ENCODE measurements at regions not wholly inside any gene's neighbourhood (a gene's known extent, or its start where the extent isn't known, plus 50 kb on each side); places are given as distances from the start of the nearest gene placed in this dataset.

- H3K36me3 Mint-ChIP-seq (ENCODE audit: low read depth), result no peaks in the 10 kb centered on the region
- POLR2A ChIA-PET, result no interaction called here
- no peak overlapping the region for H3K4me3 Mint-ChIP-seq
- H3K27me3 Mint-ChIP-seq, result peaks cover 2% of the 10 kb centered on the region
- DNase-seq, result no peak
- no peaks in the 10 kb centered on the region for H3K4me1 Mint-ChIP-seq
- CTCF ChIA-PET, result no interaction called here
- H3K9me3 Mint-ChIP-seq, result no peaks in the 10 kb centered on the region
- H3K27ac Mint-ChIP-seq, result no peak overlapping the region
Observed at GRCh38 chr6:168154263-168154917, 75.4 kb upstream of the FRMD1 start.

DNA sequence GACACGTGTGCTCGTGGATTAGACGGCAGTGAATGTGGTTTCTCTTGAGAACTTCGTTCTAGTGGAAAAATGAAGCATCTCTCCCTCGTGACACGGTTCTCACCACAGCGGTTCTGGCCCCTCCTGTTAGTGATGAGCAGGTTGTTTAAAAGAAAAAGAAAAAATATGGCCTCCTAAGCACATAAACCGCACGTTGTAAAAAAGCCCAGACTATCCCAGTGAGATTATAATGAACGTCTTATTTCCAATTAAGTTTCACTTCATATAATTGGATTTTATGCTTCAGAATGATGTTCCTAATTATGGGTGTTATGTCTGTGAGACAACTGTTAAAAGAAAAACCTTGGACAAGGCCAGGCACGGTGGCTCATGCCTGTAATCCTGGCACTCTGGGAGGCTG, 74.5 kb upstream of the FRMD1 start:
- no peak overlapping the region for H3K4me3 Mint-ChIP-seq
- CTCF ChIA-PET, result no interaction called here

GRCh38 chr6:168152980-168153379, 74.0 kb upstream of the FRMD1 start:
- H3K9me3 Mint-ChIP-seq, result no peaks in the 10 kb centered on the region
- H3K27ac Mint-ChIP-seq, result no peak overlapping the region
- H3K27me3 Mint-ChIP-seq, result peaks cover 2% of the 10 kb centered on the region
- no peak overlapping the region for H3K4me3 Mint-ChIP-seq
- no peaks in the 10 kb centered on the region for H3K4me1 Mint-ChIP-seq
- ChIA-PET POLR2A (no interaction called here), CTCF (no interaction called here)
- no peaks in the 10 kb centered on the region for H3K36me3 Mint-ChIP-seq (ENCODE audit: low read depth)
- DNase-seq, result no peak

More for the DNA sequence above, 74.5 kb upstream of the FRMD1 start:
- POLR2A ChIA-PET, result no interaction called here
- H3K27ac Mint-ChIP-seq, result no peak overlapping the region
- no peak for DNase-seq
- peaks cover 2% of the 10 kb centered on the region for H3K27me3 Mint-ChIP-seq
- no peaks in the 10 kb centered on the region for H3K4me1 Mint-ChIP-seq
- H3K36me3 Mint-ChIP-seq (ENCODE audit: low read depth), result no peaks in the 10 kb centered on the region
- H3K9me3 Mint-ChIP-seq, result no peaks in the 10 kb centered on the region

DNA sequence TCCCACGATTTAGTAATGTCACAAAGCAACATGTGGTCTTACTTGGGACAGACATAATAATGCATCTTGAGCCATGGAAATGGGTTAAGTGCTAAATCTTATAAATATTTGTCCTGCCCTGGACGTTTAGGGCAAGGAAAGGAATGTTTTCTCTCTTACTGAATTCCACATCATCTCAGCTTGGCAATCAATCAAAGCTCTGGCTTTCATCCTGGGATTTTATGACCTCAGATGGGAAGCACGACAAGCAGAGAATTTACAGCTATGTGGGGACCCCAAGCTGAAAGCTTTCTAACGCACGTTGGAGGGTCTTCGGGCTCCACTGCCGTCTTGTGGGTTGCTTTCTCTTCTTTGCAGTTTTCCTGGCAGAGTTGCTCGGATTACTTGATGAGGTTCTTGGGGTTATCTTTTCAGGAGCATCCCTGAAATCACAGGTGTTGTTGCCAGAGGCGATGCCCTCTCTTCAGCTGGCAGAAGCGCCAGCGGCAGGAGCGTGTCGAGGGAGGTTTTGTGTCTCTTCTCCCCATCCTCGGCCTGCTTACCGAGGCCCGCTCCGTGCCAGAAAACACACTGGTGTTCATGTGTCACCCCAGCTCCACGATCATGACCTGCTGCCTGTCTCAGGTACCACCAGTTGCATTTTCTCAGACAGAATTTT, 73.4 kb upstream of the FRMD1 start:
- peaks cover under 1% of the 10 kb centered on the region for H3K27me3 Mint-ChIP-seq
- no peaks in the 10 kb centered on the region for H3K36me3 Mint-ChIP-seq (ENCODE audit: low read depth)
- no peak overlapping the region for H3K4me3 Mint-ChIP-seq
- ChIA-PET CTCF (no interaction called here), POLR2A (no interaction called here)
- no peaks in the 10 kb centered on the region for H3K4me1 Mint-ChIP-seq
- no peak for DNase-seq
- no peak overlapping the region for H3K27ac Mint-ChIP-seq
- H3K9me3 Mint-ChIP-seq, result no peaks in the 10 kb centered on the region

GRCh38 chr6:168150551-168151320, 71.7 kb upstream of the FRMD1 start:
- Mint-ChIP-seq H3K4me1 (no peaks in the 10 kb centered on the region), H3K4me3 (no peak overlapping the region), H3K27ac (no peak overlapping the region), H3K27me3 (no peaks in the 10 kb centered on the region), H3K36me3 (ENCODE audit: low read depth) (no peaks in the 10 kb centered on the region), H3K9me3 (no peaks in the 10 kb centered on the region)
- CTCF ChIA-PET, result no interaction called here
- POLR2A ChIA-PET, result no interaction called here
- DNase-seq, result no peak

- peaks cover 5% of the 10 kb centered on the region for H3K27me3 Mint-ChIP-seq
- no peak overlapping the region for H3K4me3 Mint-ChIP-seq
- H3K4me1 Mint-ChIP-seq, result no peaks in the 10 kb centered on the region
- POLR2A ChIA-PET, result no interaction called here
- CTCF ChIA-PET, result no interaction called here
- H3K36me3 Mint-ChIP-seq (ENCODE audit: low read depth), result no peaks in the 10 kb centered on the region
- H3K27ac Mint-ChIP-seq, result no peak overlapping the region
- no peak for DNase-seq
- H3K9me3 Mint-ChIP-seq, result no peaks in the 10 kb centered on the region
Observed at GRCh38 chr6:168149015-168149414, 70.0 kb upstream of the FRMD1 start.

- no peak for DNase-seq
- H3K36me3 Mint-ChIP-seq (ENCODE audit: low read depth), result no peaks in the 10 kb centered on the region
- H3K9me3 Mint-ChIP-seq, result no peaks in the 10 kb centered on the region
- H3K4me1 Mint-ChIP-seq, result no peaks in the 10 kb centered on the region
- peaks cover 8% of the 10 kb centered on the region for H3K27me3 Mint-ChIP-seq
- H3K4me3 Mint-ChIP-seq, result no peak overlapping the region
- CTCF ChIA-PET, result no interaction called here
- POLR2A ChIA-PET, result no interaction called here
- H3K27ac Mint-ChIP-seq, result no peak overlapping the region
Observed at GRCh38 chr6:168148231-168148849, 69.3 kb upstream of the FRMD1 start.

DNA sequence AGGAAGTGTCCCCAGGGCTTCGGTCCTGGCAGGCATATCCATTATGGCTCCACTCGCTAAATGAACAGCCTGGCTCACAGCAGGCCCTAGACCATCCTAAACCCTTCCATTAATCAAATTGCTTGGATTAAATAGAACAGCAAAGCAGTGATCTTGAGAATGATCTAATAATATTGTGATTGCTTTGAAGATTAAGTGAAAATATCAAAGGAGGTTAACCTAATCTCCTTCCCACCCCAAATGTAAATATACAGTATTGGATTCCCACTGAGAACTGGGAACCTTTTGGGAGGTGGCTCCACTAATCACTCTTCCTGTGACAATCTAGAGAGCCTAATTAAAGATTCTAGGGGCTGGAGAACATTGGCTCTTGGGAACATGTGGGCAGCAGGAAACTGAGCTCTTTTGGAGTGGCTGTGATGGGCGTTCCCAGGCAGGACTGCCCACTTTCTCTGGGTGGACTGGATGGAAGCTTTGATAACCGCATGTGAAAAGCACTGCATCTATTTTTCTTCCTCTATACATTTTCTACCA, 68.3 kb upstream of the FRMD1 start:
- Mint-ChIP-seq H3K4me1 (no peaks in the 10 kb centered on the region), H3K27ac (no peak overlapping the region), H3K4me3 (no peak overlapping the region), H3K9me3 (no peaks in the 10 kb centered on the region), H3K36me3 (ENCODE audit: low read depth) (no peaks in the 10 kb centered on the region), H3K27me3 (peaks cover 13% of the 10 kb centered on the region)
- DNase-seq, result no peak
- ChIA-PET CTCF (no interaction called here), POLR2A (no interaction called here)

GRCh38 chr6:168145747-168146596, 67.0 kb upstream of the FRMD1 start:
- POLR2A ChIA-PET, result no interaction called here
- Mint-ChIP-seq H3K36me3 (ENCODE audit: low read depth) (no peaks in the 10 kb centered on the region), H3K4me1 (no peaks in the 10 kb centered on the region), H3K4me3 (no peak overlapping the region), H3K27me3 (peaks cover 22% of the 10 kb centered on the region), H3K27ac (no peak overlapping the region), H3K9me3 (no peaks in the 10 kb centered on the region)
- DNase-seq, result no peak
- CTCF ChIA-PET, result no interaction called here

GRCh38 chr6:168139121-168139520, 60.1 kb upstream of the FRMD1 start:
- no peak for DNase-seq
- Mint-ChIP-seq H3K4me3 (no peak overlapping the region), H3K4me1 (no peaks in the 10 kb centered on the region), H3K36me3 (ENCODE audit: low read depth) (no peaks in the 10 kb centered on the region), H3K27me3 (peaks cover 19% of the 10 kb centered on the region), H3K9me3 (no peaks in the 10 kb centered on the region), H3K27ac (no peak overlapping the region)
- POLR2A ChIA-PET, result no interaction called here
- CTCF ChIA-PET, result interaction anchor here (0.7 kb wide), 1 partner anchor 60 kb away, joined by 4 read pairs; the partner anchor contains the start of gene FRMD1

DNA sequence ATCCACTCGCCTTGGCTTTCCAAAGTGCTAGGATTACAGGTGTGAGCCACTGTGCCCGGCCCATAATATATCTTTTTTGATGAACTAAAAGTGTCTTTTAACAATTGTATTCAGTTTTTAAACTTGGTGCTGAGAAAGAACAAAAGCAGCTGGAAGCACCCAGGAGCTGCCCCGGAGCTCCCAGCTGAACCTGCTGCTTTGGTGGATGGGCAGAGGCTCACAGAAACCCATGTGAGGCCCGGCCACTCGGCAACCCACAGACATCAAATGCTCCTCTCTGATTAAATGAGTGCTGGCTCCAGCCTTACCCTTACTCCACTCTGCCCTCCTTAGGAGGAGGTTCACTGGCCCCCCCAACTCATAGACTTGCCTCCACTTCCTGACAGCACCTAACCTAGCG, 59.4 kb upstream of the FRMD1 start:
- Mint-ChIP-seq H3K27me3 (peaks cover 19% of the 10 kb centered on the region), H3K36me3 (ENCODE audit: low read depth) (no peaks in the 10 kb centered on the region), H3K9me3 (no peaks in the 10 kb centered on the region), H3K4me3 (no peak overlapping the region), H3K27ac (no peak overlapping the region), H3K4me1 (no peaks in the 10 kb centered on the region)
- CTCF ChIA-PET, result no interaction called here
- DNase-seq, result no peak
- POLR2A ChIA-PET, result no interaction called here

DNA sequence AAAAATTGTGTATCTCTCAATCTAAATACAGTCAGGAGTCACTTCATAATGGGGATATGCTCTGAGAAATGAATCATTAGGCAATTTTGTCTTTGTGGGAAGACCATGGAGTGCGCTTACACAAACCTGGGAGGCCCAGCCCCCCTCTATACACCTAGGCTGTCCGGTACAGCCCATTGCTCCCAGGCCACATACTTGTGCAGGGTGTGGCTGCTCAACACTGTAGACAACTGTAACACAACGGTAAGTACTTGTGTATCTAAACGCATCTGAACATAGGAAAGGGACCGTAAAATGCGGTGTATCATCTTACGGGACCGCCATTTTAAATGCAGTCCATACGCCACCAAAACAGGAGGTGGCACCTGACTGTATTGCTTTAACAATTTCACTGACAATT, 58.0 kb upstream of the FRMD1 start:
- H3K27me3 Mint-ChIP-seq, result peaks cover 16% of the 10 kb centered on the region
- no peaks in the 10 kb centered on the region for H3K4me1 Mint-ChIP-seq
- ChIA-PET CTCF (no interaction called here), POLR2A (no interaction called here)
- no peaks in the 10 kb centered on the region for H3K36me3 Mint-ChIP-seq (ENCODE audit: low read depth)
- no peak overlapping the region for H3K27ac Mint-ChIP-seq
- DNase-seq, result no peak
- H3K4me3 Mint-ChIP-seq, result no peak overlapping the region
- no peaks in the 10 kb centered on the region for H3K9me3 Mint-ChIP-seq
